Stimulated activated naive B cell treated with anti-CD40 and anti-IgM and Interleukin-4, amounts not matched to agents 10 μg/mL and 1 μg/mL and 100 μg/mL, for 72 hours (primary cell): ENCODE measurements at regions not wholly inside any gene's neighbourhood (a gene's known extent, or its start where the extent isn't known, plus 50 kb on each side); places are given as distances from the start of the nearest gene placed in this dataset.
"Not testable (repeated sequence)": the region's sequence is repeated elsewhere in the genome, so short reads cannot be mapped to it uniquely, and the experiment has no call there.

Experiments used
- ATAC-seq, 2 donors: fragments of 150-1000 bp; cut with Tn5 transposase; replicated peaks; 2 replicates each; pipeline ENCODE4 v1.10.0; 2021; ENCODE audit warnings: moderate library complexity in 1 of 2
- DNase-seq: peaks from one replicate; pipeline ENCODE4 v3.0.0; 2021
- H3K27ac Mint-ChIP-seq: one replicate; pipeline ENCODE4 v1.8.0; 2022; ENCODE audit warnings: mild to moderate bottlenecking, mixed read lengths
- H3K27me3 Mint-ChIP-seq, 2 donors: one replicate each; pipeline ENCODE4 v1.8.0; 2022; ENCODE audit warnings: mixed read lengths in 2 of 2
- H3K36me3 Mint-ChIP-seq, 2 donors: one replicate each; pipeline ENCODE4 v1.8.0; 2022; ENCODE audit warnings: mixed read lengths in 2 of 2, mild to moderate bottlenecking in 1 of 2
- H3K4me1 Mint-ChIP-seq, 2 donors: one replicate each; pipeline ENCODE4 v1.8.0; 2022; ENCODE audit warnings: mixed read lengths in 2 of 2, mild to moderate bottlenecking in 1 of 2
- H3K4me3 Mint-ChIP-seq, 2 donors: one replicate each; pipeline ENCODE4 v1.8.0; 2022; ENCODE audit warnings: mild to moderate bottlenecking in 2 of 2, mixed read lengths in 2 of 2, moderate library complexity in 1 of 2
- H3K9me3 Mint-ChIP-seq, 2 donors: one replicate each; pipeline ENCODE4 v1.8.0; 2022; ENCODE audit warnings: mixed read lengths in 2 of 2, mild to moderate bottlenecking in 1 of 2

GRCh38 chr4:125184116-125184515 lies 130.6 kb upstream of the FAT4 start:
- no peaks in the 10 kb centered on the region for H3K36me3 Mint-ChIP-seq
- no peaks in the 10 kb centered on the region for H3K4me1 Mint-ChIP-seq
- no peak for DNase-seq
- no peak overlapping the region for H3K4me3 Mint-ChIP-seq
- peaks cover 0 to 6% of the 10 kb centered on the region in 2 donors for H3K9me3 Mint-ChIP-seq
- no peak for ATAC-seq
- no peak overlapping the region for H3K27ac Mint-ChIP-seq
- H3K27me3 Mint-ChIP-seq, result no peaks in the 10 kb centered on the region

GRCh38 chr4:125181804-125182203 lies 133.0 kb upstream of the FAT4 start:
- H3K36me3 Mint-ChIP-seq, result no peaks in the 10 kb centered on the region
- DNase-seq (no peak), ATAC-seq (no peak)
- peaks cover 0 to 6% of the 10 kb centered on the region in 2 donors for H3K9me3 Mint-ChIP-seq
- no peak overlapping the region for H3K27ac Mint-ChIP-seq
- H3K4me3 Mint-ChIP-seq, result no peak overlapping the region
- no peaks in the 10 kb centered on the region for H3K27me3 Mint-ChIP-seq
- H3K4me1 Mint-ChIP-seq, result no peaks in the 10 kb centered on the region

DNA sequence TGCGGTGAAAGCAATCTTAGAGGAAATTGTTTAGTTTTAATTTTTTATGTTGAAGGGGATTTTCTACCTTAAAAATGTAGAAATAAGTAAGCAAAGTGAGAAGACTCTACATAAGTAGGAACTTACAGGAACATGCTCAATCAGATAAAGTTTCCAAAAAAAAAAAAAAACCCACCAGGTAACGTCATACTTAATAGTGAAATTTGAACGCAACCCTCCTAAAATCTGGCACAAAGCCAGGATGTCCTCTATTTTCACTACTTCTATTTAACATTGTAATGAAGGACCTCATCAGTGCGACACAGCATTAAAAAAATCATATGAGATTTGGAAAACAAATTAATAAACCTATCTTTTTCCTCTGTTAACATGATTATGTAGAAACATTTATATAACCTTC lies 135.0 kb upstream of the FAT4 start:
- DNase-seq (no peak), ATAC-seq (no peak)
- Mint-ChIP-seq H3K27me3 (no peaks in the 10 kb centered on the region), H3K27ac (no peak overlapping the region), H3K9me3 (peaks cover 0 to 6% of the 10 kb centered on the region in 2 donors), H3K36me3 (no peaks in the 10 kb centered on the region), H3K4me3 (no peak overlapping the region), H3K4me1 (no peaks in the 10 kb centered on the region)

DNA sequence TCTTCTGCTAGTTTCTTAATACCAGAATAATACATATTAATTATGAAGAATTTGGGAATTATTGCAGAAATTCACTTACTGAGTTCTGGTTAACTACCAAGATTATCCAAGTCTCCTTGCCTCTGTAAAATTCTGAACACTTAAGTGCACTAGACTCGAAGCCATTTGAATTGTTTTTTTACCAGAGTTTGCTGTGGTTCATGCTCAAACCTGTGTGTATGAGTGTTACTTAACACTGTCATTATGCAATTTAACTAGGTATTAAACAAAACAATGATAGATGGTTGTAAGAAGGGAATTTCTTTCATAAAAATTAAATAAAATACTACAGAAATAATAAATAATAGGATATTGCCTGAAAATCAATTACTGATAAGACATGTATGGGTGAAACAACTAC lies 145.6 kb upstream of the FAT4 start:
- H3K27me3 Mint-ChIP-seq, result no peaks in the 10 kb centered on the region
- H3K4me3 Mint-ChIP-seq, result no peak overlapping the region
- H3K9me3 Mint-ChIP-seq, result peaks cover 0 to 2% of the 10 kb centered on the region in 2 donors
- no peaks in the 10 kb centered on the region for H3K36me3 Mint-ChIP-seq
- ATAC-seq, result no peak
- no peak overlapping the region for H3K27ac Mint-ChIP-seq
- no peaks in the 10 kb centered on the region for H3K4me1 Mint-ChIP-seq
- no peak for DNase-seq

DNA sequence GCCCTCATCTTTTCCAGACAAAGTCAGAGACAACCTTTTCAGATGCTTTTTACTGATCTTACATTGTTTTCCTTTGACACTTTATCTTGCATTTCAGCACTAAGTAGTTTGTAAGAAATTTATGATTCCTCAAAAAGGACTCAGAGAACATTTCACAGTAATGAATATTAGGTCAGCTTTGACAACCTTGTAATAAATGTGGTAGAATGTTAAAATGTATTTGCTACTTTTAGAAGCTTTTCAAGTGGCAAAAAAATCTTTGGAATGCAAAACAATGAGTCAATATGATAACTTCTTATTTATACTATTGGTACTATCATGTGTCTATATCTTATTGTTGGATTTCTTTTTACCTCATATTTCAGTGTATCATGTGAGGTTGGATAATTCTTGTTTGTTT lies 146.2 kb upstream of the FAT4 start:
- no peak for ATAC-seq
- Mint-ChIP-seq H3K4me1 (no peaks in the 10 kb centered on the region), H3K36me3 (no peaks in the 10 kb centered on the region), H3K9me3 (peaks cover 0 to 2% of the 10 kb centered on the region in 2 donors), H3K27ac (no peak overlapping the region), H3K27me3 (no peaks in the 10 kb centered on the region), H3K4me3 (no peak overlapping the region)
- DNase-seq, result no peak

- ATAC-seq, H3K36me3 Mint-ChIP-seq: not testable (repeated sequence)
Observed at GRCh38 chr4:125166012-125166411, 148.7 kb upstream of the FAT4 start.

DNA sequence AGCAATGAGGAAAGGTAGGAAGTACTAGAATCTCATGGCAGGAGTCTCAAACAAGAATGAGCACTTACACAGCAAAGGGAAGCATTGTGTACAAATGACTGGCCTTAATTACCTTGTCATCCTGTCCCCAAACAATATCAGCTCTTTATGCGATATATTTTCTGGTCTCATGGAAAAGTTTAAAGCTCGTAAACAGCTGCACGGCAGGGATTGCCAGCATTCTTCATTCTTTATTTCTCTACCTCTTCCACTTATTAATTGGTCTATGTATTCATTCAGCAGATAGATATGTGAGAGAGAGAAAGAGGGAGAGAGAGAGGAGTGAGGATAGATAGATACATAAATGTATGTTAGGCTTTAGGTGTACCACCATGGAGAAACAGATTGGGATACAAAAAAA lies 155.8 kb upstream of the FAT4 start:
- ATAC-seq (no peak), DNase-seq (no peak)
- H3K27me3 Mint-ChIP-seq, result no peaks in the 10 kb centered on the region
- no peak overlapping the region for H3K4me3 Mint-ChIP-seq
- H3K4me1 Mint-ChIP-seq, result no peaks in the 10 kb centered on the region
- no peak overlapping the region for H3K27ac Mint-ChIP-seq
- H3K9me3 Mint-ChIP-seq, result peaks cover 0 to 4% of the 10 kb centered on the region in 2 donors
- H3K36me3 Mint-ChIP-seq, result no peaks in the 10 kb centered on the region

More at GRCh38 chr4:125166012-125166411, 148.7 kb upstream of the FAT4 start:
- not testable (repeated sequence) for H3K4me3 Mint-ChIP-seq, H3K9me3 Mint-ChIP-seq, H3K4me1 Mint-ChIP-seq, H3K27me3 Mint-ChIP-seq, DNase-seq, H3K27ac Mint-ChIP-seq

GRCh38 chr4:125155251-125155650 lies 159.5 kb upstream of the FAT4 start:
- Mint-ChIP-seq H3K27ac (no peak overlapping the region), H3K9me3 (peaks cover under 1 to 3% of the 10 kb centered on the region in 2 donors), H3K4me1 (no peaks in the 10 kb centered on the region), H3K36me3 (no peaks in the 10 kb centered on the region), H3K4me3 (no peak overlapping the region), H3K27me3 (no peaks in the 10 kb centered on the region)
- ATAC-seq (no peak), DNase-seq (no peak)

GRCh38 chr4:125140966-125141495 lies 173.7 kb upstream of the FAT4 start:
- no peak for ATAC-seq
- H3K4me3 Mint-ChIP-seq, result no peak overlapping the region
- no peaks in the 10 kb centered on the region for H3K9me3 Mint-ChIP-seq
- H3K36me3 Mint-ChIP-seq, result no peaks in the 10 kb centered on the region
- no peaks in the 10 kb centered on the region for H3K27me3 Mint-ChIP-seq
- H3K4me1 Mint-ChIP-seq, result no peaks in the 10 kb centered on the region
- no peak for DNase-seq
- no peak overlapping the region for H3K27ac Mint-ChIP-seq

DNA sequence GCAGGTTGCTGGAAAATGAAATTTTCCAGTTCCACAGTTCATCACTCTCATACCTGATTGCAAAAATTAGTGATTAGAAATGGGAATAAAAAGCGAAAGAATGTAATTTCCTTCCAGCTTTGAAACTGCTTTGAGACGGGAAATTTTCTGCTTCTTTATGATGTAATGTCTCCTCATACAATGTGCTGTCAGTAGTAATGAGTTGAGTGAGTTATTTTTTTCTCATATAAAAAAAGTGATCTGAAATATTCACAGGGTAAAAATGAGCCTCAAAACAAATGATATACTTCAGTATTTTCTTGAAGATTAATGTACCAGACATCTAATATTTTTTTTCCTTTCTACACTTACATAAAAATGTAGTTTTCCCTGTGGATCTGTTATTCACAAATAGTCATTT lies 179.1 kb upstream of the FAT4 start:
- ATAC-seq, result no peak
- no peak overlapping the region for H3K27ac Mint-ChIP-seq
- H3K27me3 Mint-ChIP-seq, result no peaks in the 10 kb centered on the region
- no peaks in the 10 kb centered on the region for H3K9me3 Mint-ChIP-seq
- H3K4me3 Mint-ChIP-seq, result no peak overlapping the region
- no peak for DNase-seq
- H3K4me1 Mint-ChIP-seq, result no peaks in the 10 kb centered on the region
- H3K36me3 Mint-ChIP-seq, result no peaks in the 10 kb centered on the region

DNA sequence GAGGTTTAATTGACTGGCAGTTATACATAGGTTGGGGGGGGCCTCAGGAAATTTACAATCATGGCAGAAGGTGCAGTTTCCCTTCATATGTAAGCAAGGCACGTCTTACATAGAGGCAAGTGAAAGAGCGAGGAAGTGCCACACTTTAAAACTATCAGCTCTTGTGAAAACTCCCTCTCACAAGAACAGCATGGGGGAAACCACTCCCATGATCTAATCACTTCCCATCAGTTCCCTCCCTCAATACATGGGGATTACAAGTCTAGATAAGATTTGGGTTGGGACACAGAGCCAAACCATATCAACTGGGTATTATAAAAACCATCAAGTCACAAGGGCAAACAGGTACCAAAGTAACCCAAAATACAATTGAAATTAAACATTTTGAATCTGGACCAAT lies 182.0 kb upstream of the FAT4 start:
- H3K9me3 Mint-ChIP-seq, result peaks cover 0 to 2% of the 10 kb centered on the region in 2 donors
- H3K36me3 Mint-ChIP-seq, result no peaks in the 10 kb centered on the region
- no peaks in the 10 kb centered on the region for H3K4me1 Mint-ChIP-seq
- H3K27ac Mint-ChIP-seq, result no peak overlapping the region
- ATAC-seq (no peak), DNase-seq (no peak)
- no peaks in the 10 kb centered on the region for H3K27me3 Mint-ChIP-seq
- no peak overlapping the region for H3K4me3 Mint-ChIP-seq

DNA sequence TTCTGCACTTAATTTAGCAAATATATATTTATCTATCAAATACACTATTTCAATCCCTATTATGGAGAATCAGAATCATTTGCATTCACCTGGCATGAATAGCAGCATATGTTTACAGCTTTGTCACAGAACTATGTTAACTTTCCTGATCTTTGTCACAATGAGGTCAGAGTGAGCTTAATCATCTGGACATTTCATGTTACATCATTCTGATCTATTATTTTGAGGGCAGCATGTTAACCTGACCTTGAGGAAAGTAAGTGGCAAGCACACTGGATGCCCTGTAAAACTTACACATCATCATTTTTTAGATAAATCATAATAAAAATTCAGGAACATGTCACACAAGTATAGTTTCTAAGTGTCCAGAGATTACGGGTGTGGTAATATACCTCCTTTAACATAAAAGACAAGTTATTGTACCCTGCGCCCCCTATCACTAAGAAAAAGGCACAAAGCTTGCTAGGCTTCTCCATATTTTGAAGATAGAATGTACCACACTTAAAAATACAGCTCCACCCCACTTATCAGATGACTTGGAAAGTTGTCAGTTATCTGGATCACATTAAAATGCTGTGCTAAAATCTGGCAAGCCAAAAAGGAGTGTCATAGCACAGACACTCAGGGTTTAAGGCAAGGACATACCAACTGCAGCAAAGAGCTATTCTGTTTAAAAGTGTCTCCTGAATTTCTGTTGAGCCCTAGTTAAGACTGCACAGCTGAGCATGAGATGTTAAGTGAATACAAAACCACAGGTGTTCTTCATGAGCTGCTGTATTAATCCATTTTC lies 182.7 kb upstream of the FAT4 start:
- Mint-ChIP-seq H3K4me3 (no peak overlapping the region), H3K27me3 (no peaks in the 10 kb centered on the region), H3K4me1 (no peaks in the 10 kb centered on the region), H3K36me3 (no peaks in the 10 kb centered on the region), H3K27ac (no peak overlapping the region), H3K9me3 (peaks cover 0 to 2% of the 10 kb centered on the region in 2 donors)
- ATAC-seq, result no peak
- DNase-seq, result no peak

DNA sequence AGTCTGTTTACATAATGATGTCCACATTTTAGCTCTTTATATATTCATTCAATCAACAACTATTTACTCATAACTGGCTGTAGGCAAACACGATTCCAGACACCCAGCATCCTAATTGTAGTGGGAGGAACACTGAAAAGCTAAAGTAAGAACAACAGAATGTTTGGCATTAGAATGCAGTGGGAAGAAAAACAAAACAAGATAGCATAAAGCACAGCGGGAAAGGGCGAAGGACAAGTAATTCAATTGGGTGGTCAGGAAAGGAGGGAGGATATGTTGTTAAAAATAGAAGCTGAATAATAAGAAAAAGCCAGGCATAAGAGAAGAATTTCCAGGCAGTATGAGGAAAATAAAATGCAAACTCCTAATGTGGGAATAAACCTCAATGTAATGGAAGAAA lies 189.5 kb upstream of the FAT4 start:
- H3K27me3 Mint-ChIP-seq, result no peaks in the 10 kb centered on the region
- no peak overlapping the region for H3K27ac Mint-ChIP-seq
- H3K9me3 Mint-ChIP-seq, result peaks cover 0 to 4% of the 10 kb centered on the region in 2 donors
- DNase-seq (no peak), ATAC-seq (no peak)
- H3K4me3 Mint-ChIP-seq, result no peak overlapping the region
- no peaks in the 10 kb centered on the region for H3K36me3 Mint-ChIP-seq
- H3K4me1 Mint-ChIP-seq, result no peaks in the 10 kb centered on the region

- H3K27me3 Mint-ChIP-seq, result no peaks in the 10 kb centered on the region
- ATAC-seq (no peak), DNase-seq (no peak)
- no peak overlapping the region for H3K27ac Mint-ChIP-seq
- H3K9me3 Mint-ChIP-seq, result peaks cover 0 to 3% of the 10 kb centered on the region in 2 donors
- H3K4me3 Mint-ChIP-seq, result no peak overlapping the region
- no peaks in the 10 kb centered on the region for H3K36me3 Mint-ChIP-seq
- no peaks in the 10 kb centered on the region for H3K4me1 Mint-ChIP-seq
Observed at GRCh38 chr4:125123570-125124109, 191.1 kb upstream of the FAT4 start.

GRCh38 chr4:125121581-125121980 lies 193.2 kb upstream of the FAT4 start:
- Mint-ChIP-seq H3K27ac (no peak overlapping the region), H3K36me3 (no peaks in the 10 kb centered on the region), H3K9me3 (peaks cover 0 to 2% of the 10 kb centered on the region in 2 donors), H3K27me3 (no peaks in the 10 kb centered on the region), H3K4me3 (no peak overlapping the region), H3K4me1 (no peaks in the 10 kb centered on the region)
- ATAC-seq (no peak), DNase-seq (no peak)
